IMR-90 (cell line): ENCODE measurements at regions not wholly inside any gene's neighbourhood (a gene's known extent, or its start where the extent isn't known, plus 50 kb on each side); places are given as distances from the start of the nearest gene placed in this dataset.

Experiments
- POLR2A ChIP-seq: IDR thresholded peaks from 2 replicates; pipeline ENCODE4 v1.6.1; 2012; ENCODE audit warnings: mild to moderate bottlenecking, low read depth, low read length
- TF ChIP-seq, protein P1 (sequence below): conservative IDR thresholded peaks from 2 replicates; pipeline ENCODE4 v1.5.1; 2012; ENCODE audit warnings: mild to moderate bottlenecking, low read depth, low read length, improper control_type of control experiment
- TF ChIP-seq, protein P2 (sequence below): fragments of 150-350 bp; IDR thresholded peaks from 2 replicates; pipeline ENCODE4 v1.6.1; 2017; ENCODE audit warnings: mild to moderate bottlenecking, antibody characterized with exemption, low read length, low read depth

DNA sequence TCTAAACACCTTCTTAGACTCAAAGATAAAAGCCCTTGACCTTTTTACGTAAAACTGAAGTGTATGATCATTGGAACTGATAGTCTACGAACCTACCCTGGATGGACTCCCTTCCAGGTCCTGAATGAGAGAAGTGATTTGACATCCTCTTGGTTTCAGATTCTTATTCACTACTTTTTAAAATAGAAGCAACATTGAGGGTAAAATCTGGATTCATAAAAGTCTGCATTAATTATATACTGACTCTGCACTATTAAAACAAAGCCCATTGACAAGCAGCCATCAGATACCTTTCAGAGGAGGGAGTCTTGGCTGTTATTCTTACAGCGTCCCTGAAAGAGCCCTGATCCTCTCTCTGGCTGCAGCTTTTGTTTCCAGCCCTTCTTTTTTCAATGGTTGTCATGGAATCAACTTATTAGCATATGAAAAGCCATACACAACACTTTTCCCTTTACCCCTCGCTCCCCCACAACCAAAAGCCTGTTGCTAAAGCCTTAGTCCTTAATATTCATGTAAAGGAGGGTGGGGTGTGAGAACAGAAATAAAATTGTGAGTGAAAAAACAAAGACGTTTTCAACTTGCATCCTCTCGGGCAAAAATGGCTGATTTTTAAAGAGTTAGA is 270.0 kb upstream of the MARCKS start:
- TF ChIP-seq, protein P1, sequence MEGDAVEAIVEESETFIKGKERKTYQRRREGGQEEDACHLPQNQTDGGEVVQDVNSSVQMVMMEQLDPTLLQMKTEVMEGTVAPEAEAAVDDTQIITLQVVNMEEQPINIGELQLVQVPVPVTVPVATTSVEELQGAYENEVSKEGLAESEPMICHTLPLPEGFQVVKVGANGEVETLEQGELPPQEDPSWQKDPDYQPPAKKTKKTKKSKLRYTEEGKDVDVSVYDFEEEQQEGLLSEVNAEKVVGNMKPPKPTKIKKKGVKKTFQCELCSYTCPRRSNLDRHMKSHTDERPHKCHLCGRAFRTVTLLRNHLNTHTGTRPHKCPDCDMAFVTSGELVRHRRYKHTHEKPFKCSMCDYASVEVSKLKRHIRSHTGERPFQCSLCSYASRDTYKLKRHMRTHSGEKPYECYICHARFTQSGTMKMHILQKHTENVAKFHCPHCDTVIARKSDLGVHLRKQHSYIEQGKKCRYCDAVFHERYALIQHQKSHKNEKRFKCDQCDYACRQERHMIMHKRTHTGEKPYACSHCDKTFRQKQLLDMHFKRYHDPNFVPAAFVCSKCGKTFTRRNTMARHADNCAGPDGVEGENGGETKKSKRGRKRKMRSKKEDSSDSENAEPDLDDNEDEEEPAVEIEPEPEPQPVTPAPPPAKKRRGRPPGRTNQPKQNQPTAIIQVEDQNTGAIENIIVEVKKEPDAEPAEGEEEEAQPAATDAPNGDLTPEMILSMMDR, result no peak
- TF ChIP-seq POLR2A, result no peak
- TF ChIP-seq, protein P2, sequence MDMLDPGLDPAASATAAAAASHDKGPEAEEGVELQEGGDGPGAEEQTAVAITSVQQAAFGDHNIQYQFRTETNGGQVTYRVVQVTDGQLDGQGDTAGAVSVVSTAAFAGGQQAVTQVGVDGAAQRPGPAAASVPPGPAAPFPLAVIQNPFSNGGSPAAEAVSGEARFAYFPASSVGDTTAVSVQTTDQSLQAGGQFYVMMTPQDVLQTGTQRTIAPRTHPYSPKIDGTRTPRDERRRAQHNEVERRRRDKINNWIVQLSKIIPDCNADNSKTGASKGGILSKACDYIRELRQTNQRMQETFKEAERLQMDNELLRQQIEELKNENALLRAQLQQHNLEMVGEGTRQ, result no peak
